HK-2 (cell line): ENCODE measurements at regions not wholly inside any gene's neighbourhood (a gene's known extent, or its start where the extent isn't known, plus 50 kb on each side); places are given as distances from the start of the nearest gene placed in this dataset.

Experiments used
- DNase-seq: peaks from one replicate; pipeline ENCODE4 v3.0.0-alpha.2; 2018; ENCODE audit not compliant: unreplicated experiment

GRCh38 chr16:64892835-64893785, 228.8 kb downstream of the CDH11 start:
- no peak for DNase-seq

DNA sequence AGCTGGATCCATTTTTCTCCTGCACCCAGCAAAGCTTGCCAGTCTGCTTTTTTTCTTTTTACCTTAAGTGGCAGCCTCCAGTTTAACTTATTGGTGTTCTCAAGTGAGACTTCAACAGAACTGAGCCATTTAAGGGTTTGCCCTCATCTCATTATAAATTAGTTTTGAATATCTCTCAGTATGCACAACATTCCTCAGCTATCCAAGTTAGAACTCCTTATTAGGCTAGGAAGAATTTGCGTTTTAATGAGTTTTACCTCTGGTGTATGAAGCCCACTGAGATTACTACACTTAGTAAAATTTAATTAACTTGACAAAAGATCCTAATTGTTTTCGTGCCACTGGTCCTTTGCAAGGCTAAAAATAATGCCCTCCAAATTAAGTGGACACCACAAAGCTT, 232.4 kb downstream of the CDH11 start:
- DNase-seq = no peak

GRCh38 chr16:64887651-64888050, 234.2 kb downstream of the CDH11 start:
- DNase-seq = no peak

- DNase-seq = no peak
Measured at GRCh38 chr16:64882078-64882784, 239.6 kb downstream of the CDH11 start.

DNA sequence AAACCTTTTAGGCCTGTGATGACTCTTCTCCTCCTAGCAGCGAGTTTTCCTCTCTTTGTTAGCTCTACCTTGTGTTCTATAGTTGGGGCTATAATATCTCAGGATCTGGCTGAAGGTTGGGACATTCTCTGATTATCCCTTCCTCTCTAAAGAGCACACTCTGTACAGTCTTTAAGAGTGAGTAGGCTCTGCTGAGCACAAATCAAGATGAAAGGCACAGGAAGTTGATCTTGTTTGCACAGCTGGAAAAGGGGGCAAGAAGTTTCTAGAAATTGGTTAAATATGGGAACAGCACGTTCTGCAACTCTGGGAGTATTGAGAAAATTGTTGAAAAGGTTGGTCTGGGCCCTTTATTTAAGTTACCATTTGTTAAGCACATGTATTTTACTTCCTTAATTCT, 240.9 kb downstream of the CDH11 start:
- no peak for DNase-seq

DNA sequence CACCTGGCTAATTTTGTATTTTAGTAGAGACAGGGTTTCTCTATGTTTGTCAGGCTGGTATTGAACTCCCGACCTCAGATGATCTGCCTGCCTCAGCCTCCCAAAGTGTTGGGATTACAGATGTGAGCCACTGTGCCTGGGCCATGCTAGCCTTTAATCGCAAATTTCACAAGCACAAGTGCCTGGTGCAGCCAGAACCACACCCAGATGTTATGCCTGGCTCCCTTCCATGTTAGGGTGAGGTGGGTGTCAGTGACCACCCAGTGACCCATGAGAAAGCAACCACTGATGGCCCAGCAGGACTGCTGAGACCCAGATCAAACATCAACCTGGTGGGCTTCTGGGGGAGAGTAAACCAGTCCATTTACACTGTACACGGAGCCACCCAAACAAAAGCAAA, 241.9 kb downstream of the CDH11 start:
- no peak for DNase-seq

DNA sequence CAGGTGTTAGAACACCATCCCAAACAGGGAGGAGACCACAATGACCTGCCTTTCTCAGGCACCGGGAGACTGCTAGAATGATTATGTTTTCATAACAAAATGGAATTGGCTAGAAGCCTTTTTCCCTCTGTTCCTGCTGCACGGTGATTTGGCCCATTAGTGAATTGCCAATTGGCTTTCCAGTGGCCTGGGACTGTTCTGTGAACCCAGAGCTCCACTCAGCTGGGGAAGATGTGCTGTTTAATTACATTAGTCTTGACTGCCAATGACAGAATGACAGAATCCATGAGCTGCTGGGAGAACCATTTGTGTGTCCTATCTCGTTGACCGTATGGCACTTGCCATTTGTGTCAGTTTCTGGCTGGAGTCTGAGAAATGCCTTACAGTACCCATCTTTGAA, 242.9 kb downstream of the CDH11 start:
- no peak for DNase-seq

DNA sequence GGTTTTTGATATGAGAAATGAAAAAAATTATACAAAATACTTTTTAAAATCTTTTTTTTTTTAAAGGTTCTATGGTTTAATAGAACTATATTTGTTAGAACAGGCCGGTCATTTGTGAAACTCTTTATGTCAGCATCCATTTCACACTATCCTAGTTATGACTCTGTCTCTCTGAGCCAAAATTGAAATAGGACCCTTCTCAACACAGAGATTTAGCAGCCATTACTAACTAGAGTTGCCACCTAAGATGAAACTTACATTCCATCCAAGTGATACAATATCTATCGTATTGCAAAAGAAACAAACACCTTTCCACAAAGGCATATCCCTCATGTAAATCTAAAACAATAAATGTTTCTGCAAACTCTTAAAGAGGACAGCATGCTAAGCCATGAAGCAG, 249.8 kb downstream of the CDH11 start:
- no peak for DNase-seq

DNA sequence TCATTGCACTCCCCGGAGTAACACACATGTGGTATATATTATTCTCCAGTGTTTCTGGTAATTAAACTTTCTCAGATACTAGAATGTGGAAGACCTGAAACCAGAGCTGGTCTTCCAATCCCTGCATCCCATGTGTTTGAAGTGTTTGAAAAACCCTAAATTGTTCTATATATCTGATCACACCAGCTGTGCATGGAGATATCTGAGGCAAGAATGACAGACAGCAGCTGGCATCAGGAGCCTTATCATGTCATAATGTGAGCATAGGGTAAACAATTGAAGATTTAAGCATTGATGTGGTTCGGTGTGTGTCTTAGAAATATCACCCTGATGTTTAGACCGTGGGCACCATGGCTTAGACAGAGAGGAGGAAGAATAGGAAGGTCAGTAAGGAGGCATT, 251.0 kb downstream of the CDH11 start:
- no peak for DNase-seq

GRCh38 chr16:64869781-64870180, 252.1 kb downstream of the CDH11 start:
- DNase-seq = no peak

- no peak for DNase-seq
Measured at GRCh38 chr16:64866021-64866420, 255.8 kb downstream of the CDH11 start.

DNA sequence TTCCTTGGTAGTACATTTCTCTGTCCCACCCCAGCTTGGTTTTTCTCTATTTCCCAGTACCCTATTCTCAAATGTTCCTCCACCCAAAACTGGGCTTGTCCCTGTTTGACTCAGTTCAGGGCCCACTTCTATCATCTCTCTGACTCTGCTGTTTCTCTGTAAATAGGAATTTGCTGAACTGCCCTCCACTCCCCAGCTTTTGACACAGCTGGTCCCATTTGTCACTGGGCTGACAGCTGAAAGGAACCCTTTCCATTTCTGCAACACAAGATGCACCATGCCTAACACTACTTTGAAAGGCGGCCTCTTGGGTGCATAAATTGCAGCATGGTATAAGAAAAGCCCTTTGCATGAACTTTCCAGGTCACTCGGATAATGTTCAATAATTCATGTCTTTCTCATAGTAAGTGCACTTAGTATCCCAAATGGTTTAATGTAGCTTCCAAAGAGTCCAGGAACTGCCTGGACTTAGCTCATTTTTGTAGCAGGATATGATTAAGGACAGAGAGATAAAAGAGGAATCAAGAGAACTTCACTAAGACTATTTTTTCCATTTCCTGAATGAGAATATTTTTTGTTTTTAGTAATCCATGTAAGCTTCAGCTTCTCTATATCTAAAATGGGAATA, 256.7 kb downstream of the CDH11 start:
- DNase-seq = no peak

DNA sequence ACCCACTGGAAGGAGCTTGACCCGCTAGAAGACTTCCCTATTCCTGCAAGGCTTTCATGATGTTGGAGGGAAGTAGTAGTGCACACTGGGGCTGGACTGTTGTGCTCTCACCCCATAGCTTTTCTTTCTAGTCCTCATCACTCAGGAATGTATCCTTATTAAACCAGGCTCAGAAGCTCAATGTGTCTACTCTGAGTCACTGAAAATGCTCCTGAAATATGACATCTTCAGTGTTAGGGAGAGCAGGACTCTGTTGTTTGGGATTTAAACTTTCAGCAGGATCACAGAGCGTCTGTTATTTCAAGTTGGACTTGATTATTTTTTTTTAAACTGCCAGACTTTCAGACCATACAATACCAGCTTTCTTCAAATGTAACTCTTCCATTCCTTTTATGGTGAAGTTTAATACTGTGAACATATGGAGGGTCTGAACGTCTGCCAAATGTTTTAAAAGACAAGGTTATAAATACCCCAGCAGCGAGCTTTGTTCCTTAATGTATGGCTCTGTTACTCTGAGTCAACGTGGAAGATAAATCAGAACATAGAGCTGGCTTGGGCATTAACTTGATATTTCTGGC, 257.5 kb downstream of the CDH11 start:
- no peak for DNase-seq

DNA sequence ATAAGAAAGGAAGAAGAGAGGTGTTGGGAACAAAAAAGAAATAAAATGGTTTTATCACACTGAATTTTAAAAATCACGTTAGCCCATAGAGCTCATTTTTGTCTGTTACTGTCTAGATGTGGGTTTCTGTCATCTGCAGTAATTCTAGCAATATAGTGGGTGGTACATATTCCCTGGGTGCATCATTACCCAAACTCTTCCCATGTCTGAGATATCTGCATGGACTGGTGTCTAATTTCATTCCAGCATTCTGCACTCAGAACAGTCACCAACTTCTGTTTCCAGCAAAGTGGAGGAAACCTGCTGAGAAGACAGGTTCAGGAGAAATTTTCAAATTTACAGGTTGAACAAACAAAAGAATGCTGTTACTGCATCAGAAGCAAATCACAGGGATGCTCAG, 263.8 kb downstream of the CDH11 start:
- no peak for DNase-seq

- no peak for DNase-seq
Measured at GRCh38 chr16:64857411-64857810, 264.5 kb downstream of the CDH11 start.

GRCh38 chr16:64853551-64853950, 268.3 kb downstream of the CDH11 start:
- DNase-seq = no peak

DNA sequence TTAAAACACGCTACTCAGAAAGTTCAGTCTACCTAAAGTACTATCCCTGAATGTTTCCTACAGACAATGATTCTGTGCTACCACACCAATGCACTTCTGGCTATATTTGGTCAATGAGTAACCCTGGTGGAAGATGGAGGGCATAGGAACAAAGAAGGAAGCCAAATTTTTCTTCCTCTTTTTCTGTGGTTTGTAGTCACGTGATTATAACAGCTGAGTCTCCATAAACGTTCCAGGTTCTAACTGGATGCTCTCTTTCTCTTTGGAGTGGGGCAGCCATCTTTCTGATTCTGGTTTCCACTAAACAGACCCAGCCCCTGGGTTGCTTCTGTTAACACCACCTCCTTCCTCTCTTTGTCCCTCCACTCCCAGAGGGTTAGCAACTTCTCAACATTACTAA, 274.9 kb downstream of the CDH11 start:
- no peak for DNase-seq

GRCh38 chr16:64845071-64845470, 276.8 kb downstream of the CDH11 start:
- DNase-seq = no peak

DNA sequence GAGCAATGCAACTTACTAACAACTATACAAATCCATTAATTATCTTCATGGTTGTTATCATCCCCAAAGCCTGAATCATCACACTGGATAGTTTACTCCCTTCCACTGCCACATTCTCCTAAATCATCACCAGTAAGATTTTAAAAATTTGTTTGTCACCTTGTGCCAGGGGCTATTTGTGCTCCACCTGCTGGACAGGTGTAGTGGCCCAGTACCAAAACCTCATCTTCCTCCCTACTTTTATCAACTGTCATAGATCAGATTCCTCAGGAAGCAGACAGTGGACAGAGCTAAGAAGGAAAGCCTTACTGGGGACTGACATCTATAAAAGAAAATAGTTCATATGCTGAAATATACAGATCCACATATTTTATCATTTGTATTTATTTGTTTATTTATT, 280.4 kb downstream of the CDH11 start:
- no peak for DNase-seq

GRCh38 chr16:64841071-64841470, 280.8 kb downstream of the CDH11 start:
- DNase-seq = no peak

DNA sequence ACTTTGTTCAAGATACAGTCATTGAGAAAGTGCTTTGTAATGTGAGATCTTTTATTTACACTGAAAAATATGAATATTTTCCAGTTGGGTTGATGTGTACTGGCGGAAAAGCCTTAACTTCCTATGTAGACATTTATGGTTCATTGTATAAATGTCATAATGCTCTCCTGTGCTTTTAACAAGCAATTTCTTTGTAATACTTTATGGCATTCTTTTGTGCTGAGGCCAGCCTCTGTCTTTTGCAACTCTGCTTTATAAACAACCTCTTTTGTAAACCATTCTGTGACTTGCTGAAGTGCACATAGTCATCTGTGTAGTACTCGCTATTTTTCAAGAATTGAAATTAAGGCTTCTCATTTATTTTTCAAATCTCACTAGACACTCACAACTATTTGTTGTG, 291.2 kb downstream of the CDH11 start:
- DNase-seq = no peak

DNA sequence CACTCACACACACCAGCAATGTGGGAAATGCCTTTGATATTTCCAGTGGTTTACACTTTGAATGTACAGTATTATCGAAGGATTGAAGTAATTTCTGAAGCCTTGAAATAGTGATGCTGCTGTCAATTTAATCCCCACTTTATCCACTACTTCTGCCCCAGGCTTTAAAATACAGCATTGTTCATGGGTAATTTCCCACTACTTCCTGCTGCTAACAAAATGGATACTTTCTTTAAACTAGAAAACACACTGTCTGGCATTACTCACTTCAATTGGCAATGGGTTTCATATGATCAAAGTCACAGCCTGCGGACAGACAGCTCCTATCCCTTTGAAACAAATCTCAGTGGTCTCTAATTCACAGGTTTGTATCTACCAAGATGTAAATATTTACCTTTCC, 292.2 kb downstream of the CDH11 start:
- DNase-seq = no peak
